ENCODE measurements at regions not wholly inside any gene's neighbourhood (a gene's known extent, or its start where the extent isn't known, plus 50 kb on each side); places are given as distances from the start of the nearest gene placed in this dataset.
A peak's percentile ranks its signal among the peaks of the same experiment; 100 is the strongest.

DNA sequence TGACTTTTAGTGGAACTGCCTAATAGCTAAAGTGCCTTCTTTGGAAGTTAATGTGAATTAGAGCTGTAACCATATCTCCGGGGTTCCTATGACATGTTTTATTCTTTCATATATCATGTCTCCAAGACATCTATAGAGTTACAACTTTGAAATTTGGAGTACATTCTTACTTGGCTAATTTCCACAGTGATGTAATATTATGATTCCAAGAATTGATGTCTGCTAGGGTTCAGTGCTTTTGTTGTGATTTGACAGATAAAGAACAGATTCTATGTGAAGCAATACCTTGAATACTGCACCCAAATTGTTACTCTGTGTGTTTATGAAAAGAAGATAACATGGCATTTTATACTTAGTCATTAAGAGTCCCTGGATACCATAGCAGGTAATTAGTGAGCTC, 934.3 kb downstream of the NTRK3 start:
- TF ChIP-seq CTCF (IDR thresholded peaks at IDR 0.05; ENCODE audit: low read depth, low read length, missing control alignments) = no peak
- H3K4me3 ChIP-seq (ENCODE audit: low read depth, low read length) = no peak overlapping the region
- in situ Hi-C loops (cut with HindIII; ENCODE audit: low sequenced_read_pairs) = no loop called here
- DNase-seq (ENCODE audit: low read depth) = no peak

- TF ChIP-seq CTCF (IDR thresholded peaks at IDR 0.05; ENCODE audit: low read depth, low read length, missing control alignments) = no peak
- no peak for DNase-seq (ENCODE audit: low read depth)
- in situ Hi-C loops (cut with HindIII; ENCODE audit: low sequenced_read_pairs) = no loop called here
- H3K4me3 ChIP-seq (ENCODE audit: low read depth, low read length) = no peak overlapping the region
Measured at GRCh38 chr15:87317900-87318299, 938.6 kb downstream of the NTRK3 start.

DNA sequence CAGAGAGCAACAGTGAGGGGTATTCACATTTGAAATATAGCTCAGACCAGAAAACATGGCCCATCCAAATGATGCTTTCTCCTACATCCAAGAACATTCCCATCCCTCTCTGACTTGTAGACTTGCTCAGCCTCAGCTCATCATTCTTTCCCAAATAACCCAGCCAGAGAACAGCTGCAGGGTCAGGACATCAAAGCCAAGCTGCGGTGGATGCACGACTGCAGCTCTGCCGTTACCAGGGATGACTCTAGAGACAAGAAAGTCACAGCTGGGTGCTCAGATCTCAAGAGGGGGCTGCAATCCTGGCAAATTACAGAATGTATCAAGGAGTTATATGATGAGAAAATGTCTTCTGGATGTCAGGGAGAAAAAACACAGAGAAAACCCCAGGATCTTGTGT, 944.3 kb downstream of the NTRK3 start:
- no peak overlapping the region for H3K4me3 ChIP-seq (ENCODE audit: low read depth, low read length)
- TF ChIP-seq CTCF (IDR thresholded peaks at IDR 0.05; ENCODE audit: low read depth, low read length, missing control alignments) = no peak
- in situ Hi-C loops (cut with HindIII; ENCODE audit: low sequenced_read_pairs) = no loop called here
- DNase-seq (ENCODE audit: low read depth) = no peak

DNA sequence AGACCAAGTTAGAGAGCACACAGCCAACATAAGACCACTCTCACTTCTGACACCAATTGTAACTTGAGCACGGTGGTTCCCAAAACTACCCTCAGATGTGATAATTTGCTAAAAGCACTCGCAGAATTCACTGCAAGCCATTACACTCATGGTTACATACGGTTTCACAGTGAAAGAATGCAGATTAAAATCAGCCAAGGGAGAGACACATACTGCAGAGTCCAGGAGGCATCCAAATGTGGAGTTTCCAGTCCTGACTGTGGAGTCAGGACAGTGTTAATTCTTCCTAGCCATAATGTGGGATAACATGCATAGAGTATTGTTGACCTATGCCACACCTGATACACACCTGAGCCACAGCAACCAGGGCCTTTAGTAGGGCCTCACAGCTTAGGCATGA, 956.4 kb downstream of the NTRK3 start:
- H3K4me3 ChIP-seq (ENCODE audit: low read depth, low read length) = no peak overlapping the region
- in situ Hi-C loops (cut with HindIII; ENCODE audit: low sequenced_read_pairs) = no loop called here
- DNase-seq (ENCODE audit: low read depth) = no peak
- TF ChIP-seq CTCF (IDR thresholded peaks at IDR 0.05; ENCODE audit: low read depth, low read length, missing control alignments) = no peak

- no peak for TF ChIP-seq CTCF (IDR thresholded peaks at IDR 0.05; ENCODE audit: low read depth, low read length, missing control alignments)
- in situ Hi-C loops (cut with HindIII; ENCODE audit: low sequenced_read_pairs) = no loop called here
- DNase-seq (ENCODE audit: low read depth) = no peak
- H3K4me3 ChIP-seq (ENCODE audit: low read depth, low read length) = no peak overlapping the region
Measured at GRCh38 chr15:87294854-87295253, 961.7 kb downstream of the NTRK3 start.

- H3K4me3 ChIP-seq (ENCODE audit: low read depth, low read length) = no peak overlapping the region
- in situ Hi-C loops (cut with HindIII; ENCODE audit: low sequenced_read_pairs) = no loop called here
- no peak for DNase-seq (ENCODE audit: low read depth)
- no peak for TF ChIP-seq CTCF (IDR thresholded peaks at IDR 0.05; ENCODE audit: low read depth, low read length, missing control alignments)
Measured at GRCh38 chr15:87293031-87293430, 963.5 kb downstream of the NTRK3 start.

DNA sequence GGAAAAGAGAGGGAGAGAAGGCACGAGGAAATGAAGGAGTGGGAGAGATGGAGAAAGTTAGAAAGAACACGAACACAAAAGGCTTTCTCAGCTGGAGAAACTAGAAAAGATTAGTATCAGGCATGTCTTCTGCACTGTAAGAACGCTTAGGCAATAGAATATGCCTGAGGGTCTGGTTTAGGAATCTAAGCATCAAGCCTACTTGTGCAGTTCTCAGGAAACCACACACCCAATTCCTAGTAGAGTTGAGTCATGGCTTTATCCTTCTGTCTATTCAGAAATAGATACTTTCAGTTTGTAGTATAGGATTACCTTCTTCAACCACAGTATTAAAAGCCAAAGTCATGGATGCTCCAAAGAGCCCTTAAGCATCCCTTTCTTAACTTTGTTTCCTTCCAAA, 969.4 kb downstream of the NTRK3 start:
- DNase-seq (ENCODE audit: low read depth) = peak; percentile 73
- no peak for TF ChIP-seq CTCF (IDR thresholded peaks at IDR 0.05; ENCODE audit: low read depth, low read length, missing control alignments)
- H3K4me3 ChIP-seq (ENCODE audit: low read depth, low read length) = no peak overlapping the region
- in situ Hi-C loops (cut with HindIII; ENCODE audit: low sequenced_read_pairs) = no loop called here

Data from astrocyte of the cerebellum (primary cell).